ENCODE measurements at regions not wholly inside any gene's neighbourhood (a gene's known extent, or its start where the extent isn't known, plus 50 kb on each side); places are given as distances from the start of the nearest gene placed in this dataset.

- POLR2A ChIA-PET: no interaction called here
- TF ChIP-seq, protein P1, sequence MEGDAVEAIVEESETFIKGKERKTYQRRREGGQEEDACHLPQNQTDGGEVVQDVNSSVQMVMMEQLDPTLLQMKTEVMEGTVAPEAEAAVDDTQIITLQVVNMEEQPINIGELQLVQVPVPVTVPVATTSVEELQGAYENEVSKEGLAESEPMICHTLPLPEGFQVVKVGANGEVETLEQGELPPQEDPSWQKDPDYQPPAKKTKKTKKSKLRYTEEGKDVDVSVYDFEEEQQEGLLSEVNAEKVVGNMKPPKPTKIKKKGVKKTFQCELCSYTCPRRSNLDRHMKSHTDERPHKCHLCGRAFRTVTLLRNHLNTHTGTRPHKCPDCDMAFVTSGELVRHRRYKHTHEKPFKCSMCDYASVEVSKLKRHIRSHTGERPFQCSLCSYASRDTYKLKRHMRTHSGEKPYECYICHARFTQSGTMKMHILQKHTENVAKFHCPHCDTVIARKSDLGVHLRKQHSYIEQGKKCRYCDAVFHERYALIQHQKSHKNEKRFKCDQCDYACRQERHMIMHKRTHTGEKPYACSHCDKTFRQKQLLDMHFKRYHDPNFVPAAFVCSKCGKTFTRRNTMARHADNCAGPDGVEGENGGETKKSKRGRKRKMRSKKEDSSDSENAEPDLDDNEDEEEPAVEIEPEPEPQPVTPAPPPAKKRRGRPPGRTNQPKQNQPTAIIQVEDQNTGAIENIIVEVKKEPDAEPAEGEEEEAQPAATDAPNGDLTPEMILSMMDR (IDR thresholded peaks at IDR 0.05; ENCODE audit: control extremely low read depth, extremely low read depth, low read depth, missing control alignments): no peak
- DNase-seq (ENCODE audit: extremely low spot score): no peak
- CTCF ChIA-PET: interaction anchor here (0.8 to 1.4 kb wide), 2 partner anchors 28 to 76 kb away, joined by 3 read pairs; no protein-coding TSS in a partner anchor
Measured at GRCh38 chr1:30332116-30333094, 391.0 kb downstream of the MATN1 start.

DNA sequence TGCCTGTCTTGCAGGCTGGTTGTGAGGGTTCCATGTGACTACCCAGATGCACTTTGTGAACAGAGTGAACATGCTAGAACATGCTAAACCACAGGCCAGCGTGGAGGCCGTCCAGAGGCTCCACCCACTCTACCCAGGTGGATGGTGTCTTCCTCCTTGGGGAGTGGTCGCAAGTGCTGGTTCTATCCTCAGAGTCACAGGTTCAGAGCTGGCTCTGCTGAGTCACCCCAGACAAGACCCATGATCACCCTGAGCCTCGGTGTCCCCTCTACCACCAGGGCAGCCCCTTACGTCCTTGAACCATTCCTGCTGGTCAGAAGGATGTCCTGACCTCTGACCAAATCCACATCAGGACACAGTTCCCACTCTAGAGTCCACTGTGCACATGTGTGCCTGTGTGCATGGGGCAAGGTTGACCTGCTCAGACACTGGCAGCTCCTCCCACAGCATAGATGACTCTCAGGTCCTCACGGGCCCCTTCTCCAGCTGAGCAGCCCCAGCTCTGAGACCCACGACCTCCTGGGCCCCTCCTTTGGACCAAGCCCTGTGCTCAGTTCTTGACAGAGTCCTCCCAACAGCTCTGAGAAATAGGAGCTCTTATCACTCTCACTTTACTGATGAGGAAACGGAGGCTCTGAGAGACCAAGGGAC is 391.8 kb downstream of the MATN1 start:
- TF ChIP-seq, protein P1 (IDR thresholded peaks at IDR 0.05; ENCODE audit: control extremely low read depth, extremely low read depth, low read depth, missing control alignments): no peak
- ChIA-PET POLR2A (no interaction called here), CTCF (interaction anchor here (1.4 kb wide), 1 partner anchor 29 kb away, joined by 3 read pairs; no protein-coding TSS in a partner anchor)
- DNase-seq (ENCODE audit: extremely low spot score): no peak

- TF ChIP-seq, protein P1 (IDR thresholded peaks at IDR 0.05; ENCODE audit: control extremely low read depth, extremely low read depth, low read depth, missing control alignments): no peak
- no peak for DNase-seq (ENCODE audit: extremely low spot score)
- ChIA-PET CTCF (no interaction called here), POLR2A (no interaction called here)
Measured at GRCh38 chr1:30330644-30331043, 392.7 kb downstream of the MATN1 start.

- CTCF ChIA-PET: no interaction called here
- POLR2A ChIA-PET: no interaction called here
- TF ChIP-seq, protein P1 (IDR thresholded peaks at IDR 0.05; ENCODE audit: control extremely low read depth, extremely low read depth, low read depth, missing control alignments): no peak
- DNase-seq (ENCODE audit: extremely low spot score): no peak
Measured at GRCh38 chr1:30329802-30330557, 393.4 kb downstream of the MATN1 start.

DNA sequence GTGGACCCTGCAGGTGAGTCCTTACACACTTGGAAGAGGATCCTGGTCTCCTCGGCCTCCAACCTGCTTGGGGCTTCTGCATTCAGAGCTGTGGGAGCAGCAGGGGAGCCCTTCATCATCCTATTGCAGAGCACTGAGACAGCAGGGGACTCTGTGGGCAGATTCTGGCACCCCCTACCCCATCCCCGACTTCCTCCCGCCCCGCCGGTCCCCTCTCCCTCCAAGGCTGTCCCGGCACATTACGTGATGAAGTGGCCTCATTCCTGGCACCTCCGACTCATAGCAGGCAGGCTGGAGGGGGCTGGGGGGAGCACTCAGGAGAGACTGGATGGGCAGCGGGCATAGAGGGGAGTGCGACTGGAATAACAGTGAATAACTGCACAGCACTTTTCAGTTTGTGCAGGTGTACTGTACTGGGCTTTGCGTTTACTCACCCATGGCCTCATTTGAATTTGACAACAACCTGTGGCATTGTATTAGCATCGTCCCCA is 394.1 kb downstream of the MATN1 start:
- ChIA-PET CTCF (no interaction called here), POLR2A (no interaction called here)
- no peak for DNase-seq (ENCODE audit: extremely low spot score)
- TF ChIP-seq, protein P1 (IDR thresholded peaks at IDR 0.05; ENCODE audit: control extremely low read depth, extremely low read depth, low read depth, missing control alignments): no peak

All from GM10248 (cell line).